IMR-90 (cell line): ENCODE measurements at regions not wholly inside any gene's neighbourhood (a gene's known extent, or its start where the extent isn't known, plus 50 kb on each side); places are given as distances from the start of the nearest gene placed in this dataset.

Experiments used
- ATAC-seq: fragments of 200-7000 bp; cut with Tn5 transposase; 2 replicates; pipeline ENCODE4 v1.9.1; 2020; ENCODE audit warnings: low read depth, mild to moderate bottlenecking, moderate library complexity
- BruUV-seq: library from RNA; stranded (reverse); fragments of 400-500 nt; replicated peaks from 2 replicates; lab custom pipeline; 2021; lab: Mats Ljungman, UMichigan
- CTCF ChIA-PET: fragments of 300-600 bp; formaldehyde crosslinking; extraction: SDS; loops from one replicate; lab custom pipeline; 2021; ENCODE audit warnings: antibody characterized with exemption; lab: Yijun Ruan, JAX
- POLR2A ChIA-PET: fragments of 300-600 bp; sonication (Branson Sonifier 250); formaldehyde crosslinking; loops from one replicate; lab custom pipeline; 2022; ENCODE audit warnings: antibody characterized with exemption; ENCODE audit not compliant: unreplicated experiment; lab: Charles Lee
- DNase-seq: peaks from one replicate; pipeline ENCODE4 v3.0.0; 2013
- H2AFZ ChIP-seq: replicated peaks from 2 replicates; pipeline ENCODE3; 2013; ENCODE audit warnings: low read length, mild to moderate bottlenecking; ENCODE audit not compliant: poor library complexity
- H2AK5ac ChIP-seq: 2 replicates; pipeline ENCODE4 v1.6.1; 2013; ENCODE audit warnings: low read depth, low read length, inconsistent platforms
- H2AK9ac ChIP-seq: replicated peaks from 2 replicates; pipeline ENCODE3; 2013; ENCODE audit warnings: mild to moderate bottlenecking, low read depth, low read length, moderate library complexity; ENCODE audit not compliant: poor library complexity
- H2BK120ac ChIP-seq: 2 replicates; pipeline ENCODE4 v1.6.1; 2013; ENCODE audit warnings: low read depth, low read length, inconsistent platforms
- H2BK15ac ChIP-seq: 3 replicates; pipeline ENCODE4 v1.6.1; 2013; ENCODE audit warnings: low read depth, low read length, inconsistent platforms
- H2BK20ac ChIP-seq: 2 replicates; pipeline ENCODE4 v1.6.1; 2013; ENCODE audit warnings: low read depth, mild to moderate bottlenecking, inconsistent platforms, low read length, moderate library complexity
- H2BK5ac ChIP-seq: 2 replicates; pipeline ENCODE4 v1.6.1; 2013; ENCODE audit warnings: mild to moderate bottlenecking, low read depth, low read length, inconsistent platforms; ENCODE audit not compliant: poor library complexity, severe bottlenecking
- H3K14ac ChIP-seq: replicated peaks from 2 replicates; pipeline ENCODE4 v1.6.1; 2013; ENCODE audit warnings: low read depth, low read length, inconsistent platforms
- H3K18ac ChIP-seq: 2 replicates; pipeline ENCODE4 v1.6.1; 2013; ENCODE audit warnings: low read depth, low read length, control low read depth
- H3K23ac ChIP-seq: 2 replicates; pipeline ENCODE4 v1.6.1; 2013; ENCODE audit warnings: low read depth, low read length, inconsistent platforms
- H3K27ac ChIP-seq: 2 replicates; pipeline ENCODE4 v1.5.1; 2013; ENCODE audit warnings: mild to moderate bottlenecking, control low read depth, low read length; ENCODE audit not compliant: insufficient read depth
- H3K27me3 ChIP-seq: 2 replicates; pipeline ENCODE4 v1.6.1; 2013; ENCODE audit warnings: low read length; ENCODE audit not compliant: control insufficient read depth, insufficient read depth
- H3K36me3 ChIP-seq: 2 replicates; pipeline ENCODE4 v1.6.1; 2013; ENCODE audit warnings: low read length, mixed read lengths; ENCODE audit not compliant: control insufficient read depth, insufficient read depth
- H3K4ac ChIP-seq: 2 replicates; pipeline ENCODE4 v1.6.1; 2013; ENCODE audit warnings: low read depth, low read length, inconsistent platforms
- H3K4me1 ChIP-seq: 2 replicates; pipeline ENCODE4 v1.6.1; 2013; ENCODE audit warnings: low read length, mixed read lengths; ENCODE audit not compliant: control insufficient read depth, insufficient read depth
- H3K4me2 ChIP-seq: 2 replicates; pipeline ENCODE4 v1.6.1; 2013; ENCODE audit warnings: low read depth, mild to moderate bottlenecking, control low read depth, low read length, moderate library complexity
- H3K4me3 ChIP-seq: 2 replicates; pipeline ENCODE4 v1.5.1; 2013; ENCODE audit warnings: low read depth, mild to moderate bottlenecking, control low read depth, low read length, moderate library complexity; ENCODE audit not compliant: insufficient read depth
- H3K56ac ChIP-seq: 2 replicates; pipeline ENCODE4 v1.6.1; 2013; ENCODE audit warnings: low read length, inconsistent platforms; ENCODE audit not compliant: insufficient read depth; ENCODE audit errors: extremely low read depth
- H3K79me1 ChIP-seq, 2 experiments: 2 replicates each; pipeline ENCODE4 v1.6.1; 2013; ENCODE audit warnings: low read length in 2 of 2, inconsistent platforms in 1 of 2, low read depth in 1 of 2
- H3K9ac ChIP-seq: 2 replicates; pipeline ENCODE4 v1.6.1; 2013; ENCODE audit warnings: low read depth, low read length, control low read depth
- H3K9me1 ChIP-seq: 2 replicates; pipeline ENCODE4 v1.6.1; 2013; ENCODE audit warnings: low read length, inconsistent platforms; ENCODE audit not compliant: insufficient read depth
- H3K9me3 ChIP-seq: 2 replicates; pipeline ENCODE4 v1.6.1; 2013; ENCODE audit warnings: low read length; ENCODE audit not compliant: control insufficient read depth, insufficient read depth
- H4K20me1 ChIP-seq: 2 replicates; pipeline ENCODE4 v1.6.1; 2013; ENCODE audit warnings: low read length, inconsistent platforms; ENCODE audit not compliant: insufficient read depth
- H4K5ac ChIP-seq: 2 replicates; pipeline ENCODE4 v1.6.1; 2013; ENCODE audit warnings: mild to moderate bottlenecking, low read depth, low read length, control low read depth
- H4K8ac ChIP-seq, 2 experiments: 2 replicates each; pipeline ENCODE4 v1.6.1; 2013; ENCODE audit warnings: low read depth in 2 of 2, low read length in 2 of 2, control low read depth in 1 of 2, inconsistent platforms in 1 of 2
- H4K91ac ChIP-seq: 2 replicates; pipeline ENCODE4 v1.6.1; 2013; ENCODE audit warnings: low read depth, low read length, inconsistent platforms; ENCODE audit not compliant: insufficient read depth
- ELK1 ChIP-seq: fragments of 150-350 bp; IDR thresholded peaks from 2 replicates; pipeline ENCODE4 v1.6.1; 2016; ENCODE audit warnings: low read depth, mild to moderate bottlenecking, low read length, moderate library complexity, borderline replicate concordance
- FOS ChIP-seq: fragments of 150-350 bp; IDR thresholded peaks from 2 replicates; pipeline ENCODE4 v1.6.1; 2016; ENCODE audit warnings: low read depth, low read length
- WGBS, 2 experiments: methylation state at CpG; one replicate each; pipeline versions ENCODE4 v1.1.5 to v1.1.7; 2013; ENCODE audit warnings: missing lambda C conversion rate in 2 of 2; ENCODE audit not compliant: insufficient read length in 1 of 2; ENCODE audit errors: extremely low coverage in 2 of 2; 5-methylcytosine and 5-hydroxymethylcytosine counted together
- dilution Hi-C: fragments of 300-500 bp; cut with HindIII; formaldehyde crosslinking; loops from one replicate; pipeline ENCODE4 v1.14.3; 2018; ENCODE audit warnings: low sequenced_read_pairs; ENCODE audit not compliant: unreplicated experiment
- in situ Hi-C: fragments of 300-500 bp; cut with MboI; formaldehyde crosslinking; loops from 3 replicates; pipeline ENCODE4 v1.14.3; 2019; ENCODE audit warnings: low sequenced_read_pairs, inconsistent platforms, mixed read lengths
- intact Hi-C: fragments of 100-400 bp; cut with micrococcal nuclease; formaldehyde crosslinking; loops from 2 replicates; pipeline ENCODE4 v1.10.0; 2022

GRCh38 chr4:3368841-3369760, 72.7 kb upstream of the HGFAC start:
- Histone ChIP-seq H3K4ac (peak overlapping the region; percentile 85), H3K9me1 (peaks cover 13% of the 10 kb centered on the region), H4K20me1 (peaks cover 43% of the 10 kb centered on the region), H3K27me3 (no peaks in the 10 kb centered on the region), H2BK20ac (peak overlapping the region; percentile 13; the same call in 1 of the 2 replicates), H2BK15ac (0 out of 3 replicates have a peak overlapping the region, but pooled peaks have one; percentile 46), H3K4me3 (no peak overlapping the region), H4K91ac (peak overlapping the region; percentile 59), H3K14ac (peak overlapping the region; percentile 72), H3K18ac (0 out of 2 replicates have a peak overlapping the region, but pooled peaks have one; percentile 33), H2AK9ac (peak overlapping the region; percentile 17), H3K79me1 (peaks cover 24 to 75% of the 10 kb centered on the region in 2 experiments), H3K27ac (peak overlapping the region; percentile 20; the same call in 1 of the 2 replicates), H2AK5ac (peak overlapping the region; percentile 87), H3K4me1 (peaks cover 22% of the 10 kb centered on the region), H2AFZ (peak overlapping the region; percentile 64), H2BK120ac (peak overlapping the region; percentile 74), H3K56ac (no peak overlapping the region; the same call in 1 of the 2 replicates), H4K5ac (no peak overlapping the region), H3K23ac (peak overlapping the region; percentile 65), H3K9ac (peak overlapping the region; percentile 20; the same call in 1 of the 2 replicates), H3K4me2 (peak overlapping the region; percentile 84), H3K36me3 (no peaks in the 10 kb centered on the region), H3K9me3 (no peaks in the 10 kb centered on the region), H2BK5ac (no peak overlapping the region), H4K8ac (peak overlapping the region in 1 of 2 experiments; percentile 34; a peak in 3 of 4 replicates)
- ATAC-seq (peak; percentile 7), DNase-seq (no peak)
- no TSS peak for BruUV-seq
- CTCF ChIA-PET, result interaction anchor here (1.1 to 1.9 kb wide), 2 partner anchors 9 to 111 kb away, joined by 4 to 5 read pairs; no protein-coding TSS in a partner anchor
- in situ Hi-C loops (no loop called here), dilution Hi-C loops (no loop called here), intact Hi-C loops (no loop called here)
- POLR2A ChIA-PET, result no interaction called here
- TF ChIP-seq ELK1 (no peak), FOS (no peak)
- 78% methylated on average over 5 of the region's 20 CpGs; no CpG with 5 or more reads in 1 of the 2 experiments for WGBS, 2 experiments
